Epithelial cell of esophagus (primary cell): ENCODE measurements at regions not wholly inside any gene's neighbourhood (a gene's known extent, or its start where the extent isn't known, plus 50 kb on each side); places are given as distances from the start of the nearest gene placed in this dataset.

Experiments
- DNase-seq: peaks from one replicate; pipeline ENCODE4 v3.0.0; 2010; ENCODE audit warnings: low read depth
- H3K4me3 ChIP-seq: 2 replicates; pipeline ENCODE4 v1.5.1; 2011; ENCODE audit warnings: mild to moderate bottlenecking, low read length, control low read depth
- CTCF ChIP-seq: IDR thresholded peaks from 2 replicates; pipeline ENCODE4 v1.5.1; 2011; ENCODE audit warnings: low read depth, mild to moderate bottlenecking, low read length, control low read depth, inconsistent platforms; ENCODE audit not compliant: insufficient read depth; ENCODE audit errors: missing control alignments

- no peak for TF ChIP-seq CTCF
- DNase-seq = no peak
- no peak overlapping the region for H3K4me3 ChIP-seq
These were observed 50.0 kb upstream of the PCGF5 start for GRCh38 chr10:91170418-91170817.
